ENCODE measurements at regions not wholly inside any gene's neighbourhood (a gene's known extent, or its start where the extent isn't known, plus 50 kb on each side); places are given as distances from the start of the nearest gene placed in this dataset.

- TF ChIP-seq CTCF (conservative IDR thresholded peaks at IDR 0.05; ENCODE audit: control insufficient read depth, insufficient read depth, low read depth, low read length) = no peak
- H3K4me3 ChIP-seq (ENCODE audit: control insufficient read depth, low read depth, low read length) = no peak overlapping the region
- DNase-seq (ENCODE audit: low read depth) = no peak
Measured at GRCh38 chr1:39085174-39085573, 59.0 kb downstream of the NDUFS5 start.

GRCh38 chr1:39086386-39086785, 60.2 kb downstream of the NDUFS5 start:
- DNase-seq (ENCODE audit: low read depth) = peak; percentile 68
- TF ChIP-seq CTCF (conservative IDR thresholded peaks at IDR 0.05; ENCODE audit: control insufficient read depth, insufficient read depth, low read depth, low read length) = no peak

GRCh38 chr1:39086865-39087409, 60.8 kb downstream of the NDUFS5 start:
- peak; percentile 89 for DNase-seq (ENCODE audit: low read depth)
- no peak overlapping the region for H3K4me3 ChIP-seq (ENCODE audit: control insufficient read depth, low read depth, low read length)
- TF ChIP-seq CTCF (conservative IDR thresholded peaks at IDR 0.05; ENCODE audit: control insufficient read depth, insufficient read depth, low read depth, low read length) = no peak

More at GRCh38 chr1:39086386-39086785, 60.2 kb downstream of the NDUFS5 start:
- no peak overlapping the region for H3K4me3 ChIP-seq (ENCODE audit: control insufficient read depth, low read depth, low read length)

- no peak for TF ChIP-seq CTCF (conservative IDR thresholded peaks at IDR 0.05; ENCODE audit: control insufficient read depth, insufficient read depth, low read depth, low read length)
- H3K4me3 ChIP-seq (ENCODE audit: control insufficient read depth, low read depth, low read length) = no peak overlapping the region
- DNase-seq (ENCODE audit: low read depth) = no peak
Measured at GRCh38 chr1:39087435-39087834, 61.3 kb downstream of the NDUFS5 start.

- TF ChIP-seq CTCF (conservative IDR thresholded peaks at IDR 0.05; ENCODE audit: control insufficient read depth, insufficient read depth, low read depth, low read length) = no peak
- DNase-seq (ENCODE audit: low read depth) = no peak
- H3K4me3 ChIP-seq (ENCODE audit: control insufficient read depth, low read depth, low read length) = no peak overlapping the region
Measured at GRCh38 chr1:39088658-39089057, 62.5 kb downstream of the NDUFS5 start.

GRCh38 chr1:39089931-39090521, 63.9 kb downstream of the NDUFS5 start:
- no peak for TF ChIP-seq CTCF (conservative IDR thresholded peaks at IDR 0.05; ENCODE audit: control insufficient read depth, insufficient read depth, low read depth, low read length)
- peak; percentile 23 for DNase-seq (ENCODE audit: low read depth)
- no peak overlapping the region for H3K4me3 ChIP-seq (ENCODE audit: control insufficient read depth, low read depth, low read length)

All from fibroblast of mammary gland (primary cell).